GM23248 (cell line): ENCODE measurements at regions not wholly inside any gene's neighbourhood (a gene's known extent, or its start where the extent isn't known, plus 50 kb on each side); places are given as distances from the start of the nearest gene placed in this dataset.

Experiments
- EZH2 ChIP-seq: fragments of 200-600 bp; sonication (generic); IDR thresholded peaks from 2 replicates; pipeline ENCODE4 v1.6.1; 2018; ENCODE audit warnings: antibody characterized with exemption, mild to moderate bottlenecking; ENCODE audit not compliant: insufficient read depth, poor library complexity, severe bottlenecking
- EZH2phosphoT487 ChIP-seq: fragments of 200-600 bp; sonication (generic); IDR thresholded peaks from 2 replicates; pipeline ENCODE4 v1.6.1; 2018; ENCODE audit warnings: antibody characterized with exemption, moderate library complexity, mild to moderate bottlenecking, low read depth; ENCODE audit not compliant: insufficient read depth

DNA sequence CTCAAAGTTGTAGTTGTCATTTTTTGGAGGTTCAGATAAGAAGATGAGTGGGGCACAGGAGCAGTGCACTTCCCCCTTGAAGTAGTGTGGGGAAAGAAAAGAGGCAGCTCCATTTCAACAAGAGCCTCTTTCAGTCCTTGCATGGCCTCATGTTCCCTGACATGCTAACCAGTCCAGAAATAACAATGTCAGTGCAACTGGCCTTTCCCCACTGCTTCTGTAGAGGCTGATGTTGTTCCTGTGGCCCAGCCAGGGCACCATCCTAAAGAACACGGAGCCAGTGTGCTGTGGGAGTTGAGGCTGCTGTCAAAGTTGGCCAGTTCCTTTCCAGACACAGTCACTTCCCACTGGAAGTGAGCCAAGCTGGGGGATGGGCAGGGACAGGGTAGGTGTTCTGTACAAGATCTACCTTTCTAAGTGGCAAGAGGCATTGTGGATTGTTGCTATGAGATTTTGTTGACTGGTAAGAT is 77.7 kb upstream of the SLC38A2 start:
- TF ChIP-seq EZH2 (no peak), EZH2phosphoT487 (no peak)
